A673 (cell line): ENCODE measurements at regions not wholly inside any gene's neighbourhood (a gene's known extent, or its start where the extent isn't known, plus 50 kb on each side); places are given as distances from the start of the nearest gene placed in this dataset.

ENCODE experiments used
- BruUV-seq: library from RNA; stranded (reverse); fragments of 400-500 nt; replicated peaks from 2 replicates; lab custom pipeline; 2021; lab: Mats Ljungman, UMichigan
- CTCF ChIA-PET: fragments of 300-600 bp; sonication (Branson Sonifier 250); formaldehyde crosslinking; loops from one replicate; lab custom pipeline; 2022; ENCODE audit warnings: antibody characterized with exemption; lab: Charles Lee
- POLR2A ChIA-PET: fragments of 300-600 bp; sonication (Branson Sonifier 250); formaldehyde crosslinking; loops from one replicate; lab custom pipeline; 2022; ENCODE audit warnings: antibody characterized with exemption; ENCODE audit not compliant: low non-redundant PET; lab: Charles Lee
- DNase-seq: peaks from one replicate; pipeline ENCODE4 v3.0.0-alpha.2; 2015; ENCODE audit warnings: low spot score
- H3K27ac ChIP-seq: fragments of 200-600 bp; sonication (generic); 2 replicates; pipeline ENCODE4 v1.5.1; 2016; ENCODE audit warnings: mixed run types, low read depth, mild to moderate bottlenecking, mixed read lengths, antibody characterized with exemption, low read length; ENCODE audit not compliant: poor library complexity, severe bottlenecking
- H3K27me3 ChIP-seq: fragments of 200-600 bp; sonication (generic); replicated peaks from 2 replicates; pipeline ENCODE4 v1.6.1; 2017; ENCODE audit warnings: mixed run types, low read depth, mild to moderate bottlenecking, mixed read lengths, antibody characterized with exemption, low read length; ENCODE audit not compliant: insufficient read depth, poor library complexity
- H3K36me3 ChIP-seq: fragments of 200-600 bp; sonication (generic); 2 replicates; pipeline ENCODE4 v1.6.1; 2016; ENCODE audit warnings: mixed run types, mild to moderate bottlenecking, mixed read lengths, antibody characterized with exemption, low read length; ENCODE audit not compliant: insufficient read depth, poor library complexity, severe bottlenecking
- H3K4me1 ChIP-seq: fragments of 200-600 bp; sonication (generic); 2 replicates; pipeline ENCODE4 v1.6.1; 2017; ENCODE audit warnings: mixed run types, mild to moderate bottlenecking, mixed read lengths, antibody characterized with exemption, low read length; ENCODE audit not compliant: insufficient read depth, poor library complexity, severe bottlenecking
- H3K4me3 ChIP-seq: fragments of 200-600 bp; sonication (generic); 2 replicates; pipeline ENCODE4 v1.5.1; 2016; ENCODE audit warnings: low read depth, mixed run types, mild to moderate bottlenecking, mixed read lengths, low read length; ENCODE audit not compliant: poor library complexity, severe bottlenecking
- H3K9me3 ChIP-seq: fragments of 200-600 bp; sonication (generic); 2 replicates; pipeline ENCODE4 v1.6.1; 2016; ENCODE audit warnings: mixed run types, low read depth, mild to moderate bottlenecking, mixed read lengths, antibody characterized with exemption, low read length; ENCODE audit not compliant: poor library complexity, severe bottlenecking
- EZH2 ChIP-seq: fragments of 200-600 bp; sonication (generic); IDR thresholded peaks from 2 replicates; pipeline ENCODE4 v1.6.1; 2017; ENCODE audit warnings: borderline replicate concordance, low read depth, mild to moderate bottlenecking, mixed read lengths, antibody characterized with exemption, low read length; ENCODE audit not compliant: poor library complexity, severe bottlenecking
- intact Hi-C: fragments of 100-400 bp; cut with micrococcal nuclease; formaldehyde crosslinking; loops from one replicate; pipeline ENCODE4 v1.10.0; 2022; ENCODE audit not compliant: unreplicated experiment
- TF ChIP-seq, protein P1 (sequence below): fragments of 300-800, 200-600 bp; sonication (generic); conservative IDR thresholded peaks from 2 replicates; pipeline ENCODE4 v1.5.1; 2017; ENCODE audit warnings: low read depth, mild to moderate bottlenecking, antibody characterized with exemption, low read length, moderate library complexity, mixed read lengths

GRCh38 chr20:11166712-11167111 lies 492.9 kb upstream of the JAG1 start:
- Histone ChIP-seq H3K9me3 (no peaks in the 10 kb centered on the region), H3K27ac (no peak overlapping the region), H3K4me1 (no peaks in the 10 kb centered on the region), H3K27me3 (no peaks in the 10 kb centered on the region), H3K4me3 (no peak overlapping the region), H3K36me3 (no peaks in the 10 kb centered on the region)
- DNase-seq: no peak
- CTCF ChIA-PET: no interaction called here
- no TSS peak for BruUV-seq
- intact Hi-C loops: no loop called here
- TF ChIP-seq, protein P1, sequence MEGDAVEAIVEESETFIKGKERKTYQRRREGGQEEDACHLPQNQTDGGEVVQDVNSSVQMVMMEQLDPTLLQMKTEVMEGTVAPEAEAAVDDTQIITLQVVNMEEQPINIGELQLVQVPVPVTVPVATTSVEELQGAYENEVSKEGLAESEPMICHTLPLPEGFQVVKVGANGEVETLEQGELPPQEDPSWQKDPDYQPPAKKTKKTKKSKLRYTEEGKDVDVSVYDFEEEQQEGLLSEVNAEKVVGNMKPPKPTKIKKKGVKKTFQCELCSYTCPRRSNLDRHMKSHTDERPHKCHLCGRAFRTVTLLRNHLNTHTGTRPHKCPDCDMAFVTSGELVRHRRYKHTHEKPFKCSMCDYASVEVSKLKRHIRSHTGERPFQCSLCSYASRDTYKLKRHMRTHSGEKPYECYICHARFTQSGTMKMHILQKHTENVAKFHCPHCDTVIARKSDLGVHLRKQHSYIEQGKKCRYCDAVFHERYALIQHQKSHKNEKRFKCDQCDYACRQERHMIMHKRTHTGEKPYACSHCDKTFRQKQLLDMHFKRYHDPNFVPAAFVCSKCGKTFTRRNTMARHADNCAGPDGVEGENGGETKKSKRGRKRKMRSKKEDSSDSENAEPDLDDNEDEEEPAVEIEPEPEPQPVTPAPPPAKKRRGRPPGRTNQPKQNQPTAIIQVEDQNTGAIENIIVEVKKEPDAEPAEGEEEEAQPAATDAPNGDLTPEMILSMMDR: no peak
- no peak for TF ChIP-seq EZH2
- POLR2A ChIA-PET: no interaction called here

DNA sequence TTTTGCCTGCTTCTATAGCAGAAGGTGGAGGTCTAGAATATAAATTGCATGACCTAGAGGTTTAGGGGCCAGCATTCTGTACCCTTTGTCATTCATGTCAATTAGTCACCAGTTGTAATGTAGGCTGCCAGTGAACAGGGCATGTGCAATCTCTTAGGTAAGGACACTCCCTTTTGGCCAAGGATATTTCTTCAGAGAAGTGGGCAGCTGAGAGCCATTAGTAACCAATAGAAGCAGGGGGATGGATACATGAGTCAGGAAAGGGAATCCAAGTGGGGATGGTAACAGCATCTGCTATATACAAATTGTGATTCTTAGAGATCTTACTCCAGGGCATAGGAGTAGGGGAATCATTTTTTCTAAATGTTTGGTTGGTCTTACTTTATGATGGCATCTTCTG lies 494.2 kb upstream of the JAG1 start:
- CTCF ChIA-PET: interaction anchor here (0.6 kb wide), 1 partner anchor 38 kb away, joined by 3 read pairs; no protein-coding TSS in a partner anchor
- Histone ChIP-seq H3K4me1 (no peaks in the 10 kb centered on the region), H3K9me3 (no peaks in the 10 kb centered on the region), H3K36me3 (no peaks in the 10 kb centered on the region), H3K27me3 (no peaks in the 10 kb centered on the region), H3K4me3 (no peak overlapping the region), H3K27ac (no peak overlapping the region)
- no peak for TF ChIP-seq EZH2
- TF ChIP-seq, protein P1: no peak
- DNase-seq: no peak
- no TSS peak for BruUV-seq
- intact Hi-C loops: no loop called here
- POLR2A ChIA-PET: no interaction called here

- ChIA-PET POLR2A (no interaction called here), CTCF (no interaction called here)
- Histone ChIP-seq H3K27me3 (no peaks in the 10 kb centered on the region), H3K4me1 (no peaks in the 10 kb centered on the region), H3K9me3 (no peaks in the 10 kb centered on the region), H3K27ac (no peak overlapping the region), H3K36me3 (no peaks in the 10 kb centered on the region), H3K4me3 (no peak overlapping the region)
- BruUV-seq: no TSS peak
- intact Hi-C loops: no loop called here
- TF ChIP-seq, protein P1: no peak
- no peak for DNase-seq
These were observed 496.2 kb upstream of the JAG1 start for GRCh38 chr20:11170025-11170424.
